ENCODE measurements at regions not wholly inside any gene's neighbourhood (a gene's known extent, or its start where the extent isn't known, plus 50 kb on each side); places are given as distances from the start of the nearest gene placed in this dataset.

GRCh38 chr6:142530566-142530965 is 228.8 kb downstream of the ADGRG6 start:
- no peak for ATAC-seq
- no peak for DNase-seq
- Histone ChIP-seq H3K9me3 (peaks cover 0 to 14% (median 5%) of the 10 kb centered on the region in 12 donors), H3K27me3 (no peaks in the 10 kb centered on the region), H3K4me1 (no peaks in the 10 kb centered on the region), H3K27ac (no peak overlapping the region), H3K36me3 (no peaks in the 10 kb centered on the region), H3K4me3 (no peak overlapping the region)
- intact Hi-C loops (cut with DNase I): no loop called here
- no peak for TF ChIP-seq POLR2A (IDR thresholded peaks at IDR 0.05)
- TF ChIP-seq, protein P1, sequence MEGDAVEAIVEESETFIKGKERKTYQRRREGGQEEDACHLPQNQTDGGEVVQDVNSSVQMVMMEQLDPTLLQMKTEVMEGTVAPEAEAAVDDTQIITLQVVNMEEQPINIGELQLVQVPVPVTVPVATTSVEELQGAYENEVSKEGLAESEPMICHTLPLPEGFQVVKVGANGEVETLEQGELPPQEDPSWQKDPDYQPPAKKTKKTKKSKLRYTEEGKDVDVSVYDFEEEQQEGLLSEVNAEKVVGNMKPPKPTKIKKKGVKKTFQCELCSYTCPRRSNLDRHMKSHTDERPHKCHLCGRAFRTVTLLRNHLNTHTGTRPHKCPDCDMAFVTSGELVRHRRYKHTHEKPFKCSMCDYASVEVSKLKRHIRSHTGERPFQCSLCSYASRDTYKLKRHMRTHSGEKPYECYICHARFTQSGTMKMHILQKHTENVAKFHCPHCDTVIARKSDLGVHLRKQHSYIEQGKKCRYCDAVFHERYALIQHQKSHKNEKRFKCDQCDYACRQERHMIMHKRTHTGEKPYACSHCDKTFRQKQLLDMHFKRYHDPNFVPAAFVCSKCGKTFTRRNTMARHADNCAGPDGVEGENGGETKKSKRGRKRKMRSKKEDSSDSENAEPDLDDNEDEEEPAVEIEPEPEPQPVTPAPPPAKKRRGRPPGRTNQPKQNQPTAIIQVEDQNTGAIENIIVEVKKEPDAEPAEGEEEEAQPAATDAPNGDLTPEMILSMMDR (IDR thresholded peaks at IDR 0.05): no peak
- WGBS, 4 donors: 74 to 80% (median 77%) methylated on average over 3 of the region's 3 CpGs

DNA sequence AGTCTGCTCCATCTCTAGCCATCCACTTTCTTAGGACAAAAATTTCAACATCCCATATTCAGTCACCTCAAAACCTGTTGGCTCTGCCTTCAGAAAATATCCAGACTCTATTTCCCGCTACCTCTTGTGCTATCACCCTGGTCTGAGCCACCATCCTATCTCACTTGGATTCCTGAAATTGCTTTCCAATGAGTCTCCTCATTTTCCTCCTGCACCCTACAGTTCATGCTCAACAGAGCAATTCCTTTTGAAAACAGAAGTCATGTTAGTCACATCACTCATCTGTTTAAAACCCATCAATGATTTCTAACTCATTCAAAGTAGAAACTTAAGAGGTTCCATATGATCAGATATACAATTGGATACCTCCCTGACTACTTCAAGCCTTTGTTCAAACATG is 229.9 kb downstream of the ADGRG6 start:
- DNase-seq (no peak), ATAC-seq (no peak)
- intact Hi-C loops (cut with DNase I): no loop called here
- TF ChIP-seq, protein P1 (IDR thresholded peaks at IDR 0.05): no peak
- no peak for TF ChIP-seq POLR2A (IDR thresholded peaks at IDR 0.05)
- H3K9me3 ChIP-seq: peaks cover 0 to 14% (median 5%) of the 10 kb centered on the region in 12 donors
- H3K4me3 ChIP-seq: no peak overlapping the region
- no peaks in the 10 kb centered on the region for H3K4me1 ChIP-seq
- H3K27me3 ChIP-seq: no peaks in the 10 kb centered on the region
- H3K27ac ChIP-seq: no peak overlapping the region
- WGBS, 4 donors: 30 to 43% (median 39%) methylated on average over 1 of the region's 1 CpG
- H3K36me3 ChIP-seq: no peaks in the 10 kb centered on the region

- H3K27ac ChIP-seq: no peak overlapping the region
- H3K36me3 ChIP-seq: no peaks in the 10 kb centered on the region
- no peak for ATAC-seq
- no peak overlapping the region for H3K4me3 ChIP-seq
- no peak for DNase-seq
- H3K27me3 ChIP-seq: no peaks in the 10 kb centered on the region
- peaks cover 0 to 14% (median 5%) of the 10 kb centered on the region in 12 donors for H3K9me3 ChIP-seq
- no peaks in the 10 kb centered on the region for H3K4me1 ChIP-seq
- 81 to 100% (median 89%) methylated on average over 1 of the region's 1 CpG for WGBS, 4 donors
- no peak for TF ChIP-seq POLR2A (IDR thresholded peaks at IDR 0.05)
- TF ChIP-seq, protein P1 (IDR thresholded peaks at IDR 0.05): no peak
- intact Hi-C loops (cut with DNase I): no loop called here
Observed at GRCh38 chr6:142534076-142534475, 232.3 kb downstream of the ADGRG6 start.

GRCh38 chr6:142534484-142534883 is 232.7 kb downstream of the ADGRG6 start:
- WGBS, 4 donors: 64 to 72% (median 69%) methylated on average over 2 of the region's 2 CpGs
- no peak overlapping the region for H3K27ac ChIP-seq
- ATAC-seq (no peak), DNase-seq (no peak)
- no peaks in the 10 kb centered on the region for H3K36me3 ChIP-seq
- intact Hi-C loops (cut with DNase I): no loop called here
- peaks cover 0 to 14% (median 5%) of the 10 kb centered on the region in 12 donors for H3K9me3 ChIP-seq
- H3K4me1 ChIP-seq: no peaks in the 10 kb centered on the region
- TF ChIP-seq, protein P1 (IDR thresholded peaks at IDR 0.05): no peak
- no peak for TF ChIP-seq POLR2A (IDR thresholded peaks at IDR 0.05)
- no peak overlapping the region for H3K4me3 ChIP-seq
- H3K27me3 ChIP-seq: no peaks in the 10 kb centered on the region
